ENCODE measurements at regions not wholly inside any gene's neighbourhood (a gene's known extent, or its start where the extent isn't known, plus 50 kb on each side); places are given as distances from the start of the nearest gene placed in this dataset.

DNA sequence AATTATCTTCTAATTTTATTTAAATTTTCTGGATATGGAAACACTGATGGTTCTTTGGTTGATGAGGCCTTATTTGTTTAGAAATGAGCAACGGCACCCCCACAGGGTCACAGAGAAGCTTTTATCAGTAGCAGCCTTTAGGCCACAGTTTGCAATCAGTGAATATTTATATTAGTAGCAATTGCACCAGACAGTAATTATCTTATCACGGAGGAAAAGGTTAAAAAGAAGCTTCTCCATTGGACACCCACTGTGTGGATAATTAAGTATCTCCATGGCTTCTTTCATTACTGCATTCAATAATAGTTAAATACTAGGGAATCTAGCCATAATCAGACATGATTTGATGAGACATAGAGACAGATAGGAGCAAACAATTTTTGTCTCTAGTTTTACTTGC is 2099.2 kb upstream of the PCDH20 start:
- Histone ChIP-seq H3K4me3 (ENCODE audit: insufficient read depth, low read depth, low read length, poor library complexity, severe bottlenecking) (no peak overlapping the region), H3K4me1 (ENCODE audit: control insufficient read depth, insufficient read depth, low read length, poor library complexity, severe bottlenecking) (no peaks in the 10 kb centered on the region), H3K36me3 (ENCODE audit: control insufficient read depth, insufficient read depth, low read length) (no peaks in the 10 kb centered on the region), H3K9me3 (ENCODE audit: control insufficient read depth, low read length) (no peaks in the 10 kb centered on the region), H3K27me3 (replicated peaks; ENCODE audit: control insufficient read depth, insufficient read depth, low read length, poor library complexity, severe bottlenecking) (no peaks in the 10 kb centered on the region), H3K27ac (ENCODE audit: insufficient read depth, low read length, poor library complexity, severe bottlenecking) (no peak overlapping the region)
- DNase-seq: no peak

GRCh38 chr13:63512095-63512494 is 2096.4 kb upstream of the PCDH20 start:
- Histone ChIP-seq H3K36me3 (ENCODE audit: control insufficient read depth, insufficient read depth, low read length) (no peaks in the 10 kb centered on the region), H3K4me1 (ENCODE audit: control insufficient read depth, insufficient read depth, low read length, poor library complexity, severe bottlenecking) (no peaks in the 10 kb centered on the region), H3K4me3 (ENCODE audit: insufficient read depth, low read depth, low read length, poor library complexity, severe bottlenecking) (no peak overlapping the region), H3K27me3 (replicated peaks; ENCODE audit: control insufficient read depth, insufficient read depth, low read length, poor library complexity, severe bottlenecking) (no peaks in the 10 kb centered on the region), H3K9me3 (ENCODE audit: control insufficient read depth, low read length) (no peaks in the 10 kb centered on the region), H3K27ac (ENCODE audit: insufficient read depth, low read length, poor library complexity, severe bottlenecking) (no peak overlapping the region)
- no peak for DNase-seq

- H3K36me3 ChIP-seq (ENCODE audit: control insufficient read depth, insufficient read depth, low read length): no peaks in the 10 kb centered on the region
- H3K27ac ChIP-seq (ENCODE audit: insufficient read depth, low read length, poor library complexity, severe bottlenecking): no peak overlapping the region
- no peak overlapping the region for H3K4me3 ChIP-seq (ENCODE audit: insufficient read depth, low read depth, low read length, poor library complexity, severe bottlenecking)
- H3K27me3 ChIP-seq (replicated peaks; ENCODE audit: control insufficient read depth, insufficient read depth, low read length, poor library complexity, severe bottlenecking): no peaks in the 10 kb centered on the region
- H3K9me3 ChIP-seq (ENCODE audit: control insufficient read depth, low read length): no peaks in the 10 kb centered on the region
- no peaks in the 10 kb centered on the region for H3K4me1 ChIP-seq (ENCODE audit: control insufficient read depth, insufficient read depth, low read length, poor library complexity, severe bottlenecking)
- DNase-seq: no peak
Observed at GRCh38 chr13:63501702-63502101, 2086.1 kb upstream of the PCDH20 start.

- Histone ChIP-seq H3K27ac (ENCODE audit: insufficient read depth, low read length, poor library complexity, severe bottlenecking) (no peak overlapping the region), H3K9me3 (ENCODE audit: control insufficient read depth, low read length) (no peaks in the 10 kb centered on the region), H3K36me3 (ENCODE audit: control insufficient read depth, insufficient read depth, low read length) (no peaks in the 10 kb centered on the region), H3K4me3 (ENCODE audit: insufficient read depth, low read depth, low read length, poor library complexity, severe bottlenecking) (no peak overlapping the region), H3K4me1 (ENCODE audit: control insufficient read depth, insufficient read depth, low read length, poor library complexity, severe bottlenecking) (no peaks in the 10 kb centered on the region), H3K27me3 (replicated peaks; ENCODE audit: control insufficient read depth, insufficient read depth, low read length, poor library complexity, severe bottlenecking) (no peaks in the 10 kb centered on the region)
- no peak for DNase-seq
Observed at GRCh38 chr13:63497601-63498000, 2082.0 kb upstream of the PCDH20 start.

DNA sequence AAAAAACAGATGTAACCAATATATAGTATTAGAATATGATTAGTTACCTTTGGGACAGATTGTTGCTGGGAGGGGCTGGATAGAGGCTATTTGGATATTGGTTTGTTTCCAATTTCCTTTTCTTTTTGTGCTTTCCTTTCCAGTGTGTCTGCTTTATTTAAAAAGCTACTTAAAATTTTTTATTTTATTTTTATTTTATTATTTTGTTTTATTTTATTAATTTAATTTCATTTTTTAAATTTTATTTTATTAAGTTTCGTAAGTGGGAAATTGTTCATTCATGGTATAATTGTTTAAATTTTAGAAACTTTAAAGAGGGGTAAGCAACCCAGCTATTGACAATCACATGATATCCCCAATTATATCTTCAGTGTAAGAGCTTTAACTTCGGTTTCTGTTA is 2077.0 kb upstream of the PCDH20 start:
- no peak overlapping the region for H3K4me3 ChIP-seq (ENCODE audit: insufficient read depth, low read depth, low read length, poor library complexity, severe bottlenecking)
- no peaks in the 10 kb centered on the region for H3K27me3 ChIP-seq (replicated peaks; ENCODE audit: control insufficient read depth, insufficient read depth, low read length, poor library complexity, severe bottlenecking)
- no peak for DNase-seq
- no peak overlapping the region for H3K27ac ChIP-seq (ENCODE audit: insufficient read depth, low read length, poor library complexity, severe bottlenecking)
- no peaks in the 10 kb centered on the region for H3K36me3 ChIP-seq (ENCODE audit: control insufficient read depth, insufficient read depth, low read length)
- no peaks in the 10 kb centered on the region for H3K9me3 ChIP-seq (ENCODE audit: control insufficient read depth, low read length)
- no peaks in the 10 kb centered on the region for H3K4me1 ChIP-seq (ENCODE audit: control insufficient read depth, insufficient read depth, low read length, poor library complexity, severe bottlenecking)

- Histone ChIP-seq H3K4me3 (ENCODE audit: insufficient read depth, low read depth, low read length, poor library complexity, severe bottlenecking) (no peak overlapping the region), H3K4me1 (ENCODE audit: control insufficient read depth, insufficient read depth, low read length, poor library complexity, severe bottlenecking) (no peaks in the 10 kb centered on the region), H3K9me3 (ENCODE audit: control insufficient read depth, low read length) (no peaks in the 10 kb centered on the region), H3K36me3 (ENCODE audit: control insufficient read depth, insufficient read depth, low read length) (no peaks in the 10 kb centered on the region), H3K27ac (ENCODE audit: insufficient read depth, low read length, poor library complexity, severe bottlenecking) (no peak overlapping the region), H3K27me3 (replicated peaks; ENCODE audit: control insufficient read depth, insufficient read depth, low read length, poor library complexity, severe bottlenecking) (no peaks in the 10 kb centered on the region)
- no peak for DNase-seq
Observed at GRCh38 chr13:63490149-63490548, 2074.5 kb upstream of the PCDH20 start.

GRCh38 chr13:63481334-63481733 is 2065.7 kb upstream of the PCDH20 start:
- no peaks in the 10 kb centered on the region for H3K27me3 ChIP-seq (replicated peaks; ENCODE audit: control insufficient read depth, insufficient read depth, low read length, poor library complexity, severe bottlenecking)

DNA sequence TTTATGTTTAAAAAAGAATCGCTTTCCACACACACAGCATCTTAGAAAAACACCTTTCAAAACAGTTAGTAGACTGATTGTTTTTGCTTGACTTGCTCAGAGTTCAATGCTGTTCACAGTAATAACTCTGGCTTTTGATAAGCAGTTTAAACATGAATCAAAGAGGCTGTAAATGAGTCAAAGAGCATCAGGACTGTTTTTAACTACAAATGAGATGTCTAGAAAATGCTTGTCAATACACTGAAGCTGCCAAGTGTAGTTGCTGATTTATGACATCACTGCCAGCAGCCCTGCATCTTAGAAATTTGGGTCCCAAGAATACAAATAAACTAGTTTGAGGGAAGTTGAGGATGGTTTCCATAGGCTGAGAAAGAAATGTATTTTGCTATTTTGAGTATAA is 2057.1 kb upstream of the PCDH20 start:
- no peaks in the 10 kb centered on the region for H3K4me1 ChIP-seq (ENCODE audit: control insufficient read depth, insufficient read depth, low read length, poor library complexity, severe bottlenecking)

More at GRCh38 chr13:63481334-63481733, 2065.7 kb upstream of the PCDH20 start:
- Histone ChIP-seq H3K9me3 (ENCODE audit: control insufficient read depth, low read length) (no peaks in the 10 kb centered on the region), H3K27ac (ENCODE audit: insufficient read depth, low read length, poor library complexity, severe bottlenecking) (no peak overlapping the region), H3K36me3 (ENCODE audit: control insufficient read depth, insufficient read depth, low read length) (no peaks in the 10 kb centered on the region), H3K4me1 (ENCODE audit: control insufficient read depth, insufficient read depth, low read length, poor library complexity, severe bottlenecking) (no peaks in the 10 kb centered on the region), H3K4me3 (ENCODE audit: insufficient read depth, low read depth, low read length, poor library complexity, severe bottlenecking) (no peak overlapping the region)
- no peak for DNase-seq

GRCh38 chr13:63463782-63464610 is 2048.3 kb upstream of the PCDH20 start:
- Histone ChIP-seq H3K4me3 (ENCODE audit: insufficient read depth, low read depth, low read length, poor library complexity, severe bottlenecking) (no peak overlapping the region), H3K9me3 (ENCODE audit: control insufficient read depth, low read length) (no peaks in the 10 kb centered on the region), H3K27ac (ENCODE audit: insufficient read depth, low read length, poor library complexity, severe bottlenecking) (no peak overlapping the region), H3K4me1 (ENCODE audit: control insufficient read depth, insufficient read depth, low read length, poor library complexity, severe bottlenecking) (no peaks in the 10 kb centered on the region), H3K36me3 (ENCODE audit: control insufficient read depth, insufficient read depth, low read length) (no peaks in the 10 kb centered on the region), H3K27me3 (replicated peaks; ENCODE audit: control insufficient read depth, insufficient read depth, low read length, poor library complexity, severe bottlenecking) (no peaks in the 10 kb centered on the region)
- DNase-seq: no peak

More for the DNA sequence above, 2057.1 kb upstream of the PCDH20 start:
- Histone ChIP-seq H3K27ac (ENCODE audit: insufficient read depth, low read length, poor library complexity, severe bottlenecking) (no peak overlapping the region), H3K9me3 (ENCODE audit: control insufficient read depth, low read length) (no peaks in the 10 kb centered on the region), H3K4me3 (ENCODE audit: insufficient read depth, low read depth, low read length, poor library complexity, severe bottlenecking) (no peak overlapping the region), H3K36me3 (ENCODE audit: control insufficient read depth, insufficient read depth, low read length) (no peaks in the 10 kb centered on the region), H3K27me3 (replicated peaks; ENCODE audit: control insufficient read depth, insufficient read depth, low read length, poor library complexity, severe bottlenecking) (no peaks in the 10 kb centered on the region)
- no peak for DNase-seq

DNA sequence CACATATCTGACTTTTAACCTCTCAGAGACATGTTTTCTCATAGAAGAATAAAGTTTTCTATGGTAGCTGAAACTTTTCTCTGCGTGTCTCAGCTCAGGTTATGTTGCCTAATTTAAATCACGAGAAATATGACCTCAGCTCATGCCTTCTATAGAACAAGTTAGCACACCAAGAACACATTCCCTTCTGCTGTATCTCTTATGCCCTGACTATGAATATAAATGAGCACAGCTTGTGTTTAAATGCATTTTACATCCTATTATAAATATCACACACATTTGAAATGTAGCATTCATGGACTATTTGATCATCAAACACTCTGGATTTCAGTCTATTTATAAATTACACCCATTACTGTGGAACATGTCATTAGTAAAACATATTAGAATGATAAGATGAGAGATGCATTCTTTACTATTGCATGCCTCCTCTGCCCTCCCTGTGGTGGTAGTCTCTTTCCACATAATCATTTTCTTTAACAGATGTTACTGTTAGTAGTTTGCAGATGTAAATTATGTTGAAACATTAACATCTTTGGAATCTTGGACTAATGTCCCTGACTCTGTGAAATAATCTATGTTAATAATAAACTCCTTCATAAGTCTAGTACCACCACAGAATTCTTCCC is 2044.9 kb upstream of the PCDH20 start:
- Histone ChIP-seq H3K27me3 (replicated peaks; ENCODE audit: control insufficient read depth, insufficient read depth, low read length, poor library complexity, severe bottlenecking) (no peaks in the 10 kb centered on the region), H3K4me3 (ENCODE audit: insufficient read depth, low read depth, low read length, poor library complexity, severe bottlenecking) (no peak overlapping the region), H3K4me1 (ENCODE audit: control insufficient read depth, insufficient read depth, low read length, poor library complexity, severe bottlenecking) (no peaks in the 10 kb centered on the region), H3K27ac (ENCODE audit: insufficient read depth, low read length, poor library complexity, severe bottlenecking) (no peak overlapping the region), H3K9me3 (ENCODE audit: control insufficient read depth, low read length) (no peaks in the 10 kb centered on the region), H3K36me3 (ENCODE audit: control insufficient read depth, insufficient read depth, low read length) (no peaks in the 10 kb centered on the region)
- DNase-seq: no peak

All from effector memory CD4-positive, alpha-beta T cell (primary cell).